Uterus (tissue), 3 donors: ENCODE measurements at regions not wholly inside any gene's neighbourhood (a gene's known extent, or its start where the extent isn't known, plus 50 kb on each side); places are given as distances from the start of the nearest gene placed in this dataset.

Experiments used
- DNase-seq, 2 donors: peaks; one replicate each; pipeline ENCODE4 v3.0.0-alpha.2; 2019 to 2020
- H3K27ac ChIP-seq, 2 donors: fragments of 200-600 bp; sonication (generic); 1 replicate in 1 of 2; 2 replicates in 1 of 2; pipeline ENCODE4 v1.5.1; 2016 to 2018
- H3K27me3 ChIP-seq, 2 donors: fragments of 200-600 bp; sonication (generic); one replicate each; pipeline ENCODE4 v1.5.1; 2018 to 2019; ENCODE audit warnings: control low read depth in 1 of 2
- H3K36me3 ChIP-seq, 2 donors: fragments of 200-600 bp; sonication (generic); one replicate each; pipeline ENCODE4 v1.5.1; 2019; ENCODE audit warnings: control low read depth in 1 of 2
- H3K4me1 ChIP-seq, 2 donors: fragments of 200-600 bp; sonication (generic); one replicate each; pipeline ENCODE4 v1.5.1; 2018 to 2019; ENCODE audit warnings: control low read depth in 1 of 2
- H3K4me3 ChIP-seq, 2 donors: fragments of 200-600 bp; sonication (generic); 1 replicate in 1 of 2; 2 replicates in 1 of 2; pipeline ENCODE4 v1.5.1; 2018 to 2019; ENCODE audit warnings: mild to moderate bottlenecking in 1 of 2
- H3K9me3 ChIP-seq, 2 donors: fragments of 200-600 bp; sonication (generic); one replicate each; pipeline ENCODE4 v1.5.1; 2019; ENCODE audit warnings: control low read depth in 1 of 2
- CTCF ChIP-seq, 4 experiments: fragments of 200-600 bp in 2 of 4; fragments of 450-650 bp in 2 of 4; sonication (generic) in 2 of 4; IDR thresholded peaks; one replicate each; pipeline ENCODE4 v1.5.1; 2016 to 2019; ENCODE audit warnings: antibody characterized with exemption in 4 of 4, mild to moderate bottlenecking in 2 of 4, moderate library complexity in 1 of 4
- POLR2A ChIP-seq, 2 donors: fragments of 450-650 bp; IDR thresholded peaks; one replicate each; pipeline ENCODE4 v1.6.1; 2016; ENCODE audit warnings: antibody characterized with exemption in 2 of 2, mild to moderate bottlenecking in 1 of 2, moderate library complexity in 1 of 2
- intact Hi-C: fragments of 100-400 bp; cut with DNase I; formaldehyde crosslinking; loops from one replicate; pipeline ENCODE4 v1.15.1; 2023; ENCODE audit warnings: low total_unique reads
- donor health status: DM: yes; HTN: yes; CAD: no.

DNA sequence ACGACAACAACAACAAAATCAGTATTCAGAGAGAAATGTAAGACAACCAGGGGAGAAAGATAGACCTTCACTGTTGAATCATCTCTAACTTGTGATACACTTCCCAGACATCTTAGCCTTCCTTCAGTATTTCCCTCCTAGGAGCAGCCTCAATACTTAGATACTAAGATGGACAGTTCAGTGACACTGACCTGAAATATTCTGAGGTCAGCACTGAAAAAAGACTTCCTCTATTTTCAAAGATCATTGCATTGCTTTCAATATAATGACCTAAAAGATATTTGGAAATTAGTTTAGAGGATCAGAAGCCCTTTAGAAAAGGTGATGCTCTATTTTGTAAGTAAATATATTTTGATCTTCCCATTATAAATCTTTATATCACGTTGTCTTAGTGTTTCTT lies 101.0 kb downstream of the MRPL39 start:
- intact Hi-C loops, result no loop called here
- Histone ChIP-seq H3K27me3 (no peaks in the 10 kb centered on the region), H3K36me3 (no peaks in the 10 kb centered on the region), H3K27ac (no peak overlapping the region), H3K4me3 (no peak overlapping the region), H3K9me3 (no peaks in the 10 kb centered on the region), H3K4me1 (no peaks in the 10 kb centered on the region)
- TF ChIP-seq CTCF (IDR thresholded peaks at IDR 0.05) (no peak), POLR2A (IDR thresholded peaks at IDR 0.05) (no peak)
- no peak for DNase-seq

GRCh38 chr21:25503981-25504380 lies 103.3 kb downstream of the MRPL39 start:
- no peak for TF ChIP-seq CTCF (IDR thresholded peaks at IDR 0.05)
- Histone ChIP-seq H3K4me3 (no peak overlapping the region), H3K36me3 (no peaks in the 10 kb centered on the region), H3K9me3 (no peaks in the 10 kb centered on the region), H3K27ac (no peak overlapping the region), H3K4me1 (no peaks in the 10 kb centered on the region), H3K27me3 (no peaks in the 10 kb centered on the region)
- intact Hi-C loops, result no loop called here
- no peak for DNase-seq

DNA sequence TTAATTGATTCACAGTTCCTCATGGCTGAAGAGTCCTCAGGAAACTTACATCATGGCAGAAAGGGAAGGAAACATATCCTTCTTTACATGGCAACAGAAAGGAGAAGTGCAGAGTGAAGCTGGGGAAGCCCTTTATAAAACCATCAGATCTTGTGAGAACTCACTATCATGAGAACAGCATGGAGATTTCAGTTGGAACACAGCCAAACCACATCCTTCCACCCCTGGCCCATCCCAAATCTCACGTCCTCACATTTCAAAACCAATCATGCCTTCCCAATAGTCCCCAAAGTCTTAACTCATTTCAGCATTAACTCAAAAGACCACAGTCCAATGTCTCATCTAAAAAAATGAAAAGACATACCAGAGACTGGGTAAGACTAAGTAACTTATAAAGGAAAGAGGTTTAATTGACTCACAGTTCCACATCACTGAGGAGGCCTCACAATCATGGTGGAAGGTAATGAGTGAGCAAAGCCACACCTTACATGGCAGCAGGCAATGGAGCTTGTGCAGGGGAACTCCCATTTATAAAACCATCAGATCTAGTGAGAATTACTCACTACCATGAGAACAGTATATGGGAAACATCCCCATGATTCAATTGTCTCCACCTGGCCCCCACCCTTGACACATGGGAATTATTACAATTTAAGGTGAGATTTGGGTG lies 105.2 kb downstream of the MRPL39 start:
- intact Hi-C loops, result no loop called here
- Histone ChIP-seq H3K27me3 (no peaks in the 10 kb centered on the region), H3K27ac (no peak overlapping the region), H3K4me1 (no peaks in the 10 kb centered on the region), H3K9me3 (no peaks in the 10 kb centered on the region), H3K36me3 (no peaks in the 10 kb centered on the region), H3K4me3 (no peak overlapping the region)
- TF ChIP-seq POLR2A (IDR thresholded peaks at IDR 0.05) (no peak), CTCF (IDR thresholded peaks at IDR 0.05) (no peak)
- no peak for DNase-seq

DNA sequence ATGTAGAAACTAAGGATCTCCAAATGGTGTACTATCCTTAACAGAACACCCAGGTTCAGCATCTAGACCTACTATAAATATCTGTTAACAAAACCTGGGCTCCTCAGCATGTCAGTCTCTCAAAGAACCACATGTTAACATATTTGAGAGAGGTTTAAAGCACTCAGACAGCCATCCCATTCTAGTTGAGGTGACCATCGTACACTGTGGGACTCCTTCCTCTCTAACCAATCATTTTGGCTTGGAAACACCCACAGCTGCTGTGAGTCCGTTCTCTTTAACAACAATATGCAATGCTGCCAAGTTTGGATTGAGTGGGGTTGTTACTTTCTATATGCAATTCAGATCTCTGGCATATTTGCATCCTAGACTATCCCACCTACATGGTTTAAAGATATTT lies 105.8 kb downstream of the MRPL39 start:
- Histone ChIP-seq H3K9me3 (no peaks in the 10 kb centered on the region), H3K36me3 (no peaks in the 10 kb centered on the region), H3K27me3 (no peaks in the 10 kb centered on the region), H3K27ac (no peak overlapping the region), H3K4me3 (no peak overlapping the region), H3K4me1 (no peaks in the 10 kb centered on the region)
- no peak for TF ChIP-seq CTCF (IDR thresholded peaks at IDR 0.05)
- TF ChIP-seq POLR2A (IDR thresholded peaks at IDR 0.05), result no peak
- intact Hi-C loops, result no loop called here
- DNase-seq, result no peak

DNA sequence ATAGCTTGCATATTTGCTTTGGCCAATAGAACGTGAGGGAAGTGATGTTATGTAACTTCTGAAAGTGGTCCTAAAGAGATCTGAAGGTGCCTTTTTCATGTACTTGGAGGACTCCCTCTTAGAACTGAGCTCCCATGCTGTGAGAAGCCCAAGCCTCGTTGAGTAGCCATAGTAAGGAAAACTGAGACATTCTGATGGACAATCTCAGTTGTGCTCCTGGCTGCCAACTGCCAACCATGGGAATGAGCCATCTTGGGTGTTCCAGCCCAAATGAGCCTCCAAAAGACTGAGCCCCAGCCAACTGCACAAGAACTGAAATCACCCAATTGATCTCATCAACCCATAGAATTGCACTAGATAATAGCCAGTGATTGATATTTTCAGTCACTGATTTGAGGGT lies 106.7 kb downstream of the MRPL39 start:
- TF ChIP-seq CTCF (IDR thresholded peaks at IDR 0.05) (no peak), POLR2A (IDR thresholded peaks at IDR 0.05) (no peak)
- intact Hi-C loops, result no loop called here

More for the DNA sequence above, 106.7 kb downstream of the MRPL39 start:
- no peaks in the 10 kb centered on the region for H3K36me3 ChIP-seq
- no peaks in the 10 kb centered on the region for H3K4me1 ChIP-seq
- H3K27ac ChIP-seq, result no peak overlapping the region
- no peaks in the 10 kb centered on the region for H3K27me3 ChIP-seq
- DNase-seq, result no peak
- no peaks in the 10 kb centered on the region for H3K9me3 ChIP-seq
- no peak overlapping the region for H3K4me3 ChIP-seq
